WI38 (cell line): ENCODE measurements at regions not wholly inside any gene's neighbourhood (a gene's known extent, or its start where the extent isn't known, plus 50 kb on each side); places are given as distances from the start of the nearest gene placed in this dataset.

Experiments
- H3K4me3 ChIP-seq: 2 replicates; pipeline ENCODE4 v1.5.1; 2011; ENCODE audit warnings: low read depth, mild to moderate bottlenecking, control low read depth, low read length
- CTCF ChIP-seq: IDR thresholded peaks from 2 replicates; pipeline ENCODE4 v1.5.1; 2012; ENCODE audit warnings: low read depth, mild to moderate bottlenecking, control low read depth, low read length

GRCh38 chr4:170656506-170656905, 566.8 kb upstream of the AADAT start:
- H3K4me3 ChIP-seq = no peak overlapping the region
- TF ChIP-seq CTCF = no peak

GRCh38 chr4:170652571-170652970, 562.8 kb upstream of the AADAT start:
- TF ChIP-seq CTCF = no peak

GRCh38 chr4:170651786-170652185, 562.0 kb upstream of the AADAT start:
- no peak overlapping the region for H3K4me3 ChIP-seq
- no peak for TF ChIP-seq CTCF

More at GRCh38 chr4:170652571-170652970, 562.8 kb upstream of the AADAT start:
- H3K4me3 ChIP-seq = no peak overlapping the region

- no peak for TF ChIP-seq CTCF
- no peak overlapping the region for H3K4me3 ChIP-seq
Measured at GRCh38 chr4:170627418-170627817, 537.7 kb upstream of the AADAT start.

- no peak for TF ChIP-seq CTCF
Measured at GRCh38 chr4:170623899-170624298, 534.1 kb upstream of the AADAT start.

GRCh38 chr4:170610434-170610833, 520.7 kb upstream of the AADAT start:
- TF ChIP-seq CTCF = no peak

More at GRCh38 chr4:170623899-170624298, 534.1 kb upstream of the AADAT start:
- no peak overlapping the region for H3K4me3 ChIP-seq

GRCh38 chr4:170599894-170600293, 510.1 kb upstream of the AADAT start:
- no peak for TF ChIP-seq CTCF
- no peak overlapping the region for H3K4me3 ChIP-seq

More at GRCh38 chr4:170610434-170610833, 520.7 kb upstream of the AADAT start:
- no peak overlapping the region for H3K4me3 ChIP-seq
